Activated CD4-positive, alpha-beta T cell treated with anti-CD3 and anti-CD28 coated beads for 36 hours (primary cell): ENCODE measurements at regions not wholly inside any gene's neighbourhood (a gene's known extent, or its start where the extent isn't known, plus 50 kb on each side); places are given as distances from the start of the nearest gene placed in this dataset. TPM values are rescaled to one million over a fixed set of nuclear protein-coding genes. Genes with fewer than 3 reads are reported as not detected.

ENCODE experiments used
- microRNA-seq: library from miRNA; unstranded; fragments of <30 nt; microRNA quantifications from one replicate; pipeline ENCODE4 v1.2.0, GENCODE V29; 2021; ENCODE audit warnings: borderline replicate concordance

Small RNAs in the stretch of these regions (microRNA-seq; reads per million reads assigned to microRNA genes)
- not detected for gene MIR3919
